HG03342 (cell line): ENCODE measurements at regions not wholly inside any gene's neighbourhood (a gene's known extent, or its start where the extent isn't known, plus 50 kb on each side); places are given as distances from the start of the nearest gene placed in this dataset.
"Not testable (repeated sequence)": the region's sequence is repeated elsewhere in the genome, so short reads cannot be mapped to it uniquely, and the experiment has no call there.

Source experiments
- ATAC-seq: cut with Tn5 transposase; IDR thresholded peaks from one replicate; pipeline ENCODE4 v1.9.1; 2021; ENCODE audit warnings: mild to moderate bottlenecking, moderate library complexity; ENCODE audit not compliant: unreplicated experiment

GRCh38 chr17:72565006-72565405 lies 444.2 kb downstream of the SOX9 start:
- no peak for ATAC-seq

DNA sequence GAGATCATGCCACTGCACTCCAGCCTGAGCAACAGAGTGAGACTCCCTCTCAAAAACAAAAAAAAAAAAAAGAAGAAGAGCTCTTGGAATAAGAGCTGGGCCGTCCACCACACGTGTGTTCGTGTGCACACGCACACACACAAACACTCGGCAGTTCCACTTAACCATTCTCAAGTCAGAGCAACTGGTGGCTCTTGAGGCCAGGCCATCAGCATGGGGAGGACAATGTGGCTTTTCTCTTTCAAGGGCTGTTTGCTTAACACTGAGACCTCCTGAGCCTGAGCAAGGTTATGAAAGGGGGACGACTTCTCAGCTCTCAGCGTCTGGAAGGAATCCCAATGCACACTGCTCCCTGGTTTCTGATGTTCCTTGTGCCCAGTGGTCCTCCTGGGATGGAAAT lies 444.9 kb downstream of the SOX9 start:
- no peak for ATAC-seq

DNA sequence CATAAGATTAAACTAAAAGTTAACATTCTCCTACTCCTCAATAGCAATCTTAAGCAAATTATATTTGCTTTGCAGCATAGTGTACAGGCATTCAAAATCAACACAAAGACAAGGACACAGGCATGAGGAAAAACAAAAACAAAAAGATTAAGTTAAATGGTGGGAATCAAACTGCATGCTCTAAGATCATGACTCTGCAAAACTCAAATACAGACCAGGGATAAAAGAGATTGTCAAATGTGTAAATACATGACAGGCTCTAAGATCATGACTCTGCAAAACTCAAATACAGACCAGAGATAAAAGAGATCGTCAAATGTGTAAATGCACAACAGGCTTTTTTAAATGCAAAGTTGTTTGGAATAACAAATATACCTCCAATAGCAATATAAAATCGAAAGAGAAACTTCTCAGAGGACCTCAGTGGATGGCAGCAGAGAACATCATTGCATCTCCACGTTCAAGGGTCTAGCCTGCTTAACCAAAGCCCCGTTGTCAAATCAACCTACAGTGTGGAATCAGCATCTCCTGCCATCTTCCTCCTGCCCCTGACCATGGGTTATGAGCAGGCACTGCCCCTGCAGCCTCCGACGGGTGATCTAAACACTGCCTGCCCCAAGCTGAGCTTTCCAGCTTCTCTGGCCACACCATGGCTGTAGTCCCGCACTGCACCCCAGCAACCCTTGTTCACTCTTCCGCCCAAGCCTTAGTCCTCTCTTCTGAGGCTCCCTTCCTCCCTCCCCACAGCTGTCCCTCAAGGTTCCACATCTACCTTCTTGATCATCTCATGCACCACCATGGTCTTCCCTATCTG lies 446.1 kb downstream of the SOX9 start:
- no peak for ATAC-seq

DNA sequence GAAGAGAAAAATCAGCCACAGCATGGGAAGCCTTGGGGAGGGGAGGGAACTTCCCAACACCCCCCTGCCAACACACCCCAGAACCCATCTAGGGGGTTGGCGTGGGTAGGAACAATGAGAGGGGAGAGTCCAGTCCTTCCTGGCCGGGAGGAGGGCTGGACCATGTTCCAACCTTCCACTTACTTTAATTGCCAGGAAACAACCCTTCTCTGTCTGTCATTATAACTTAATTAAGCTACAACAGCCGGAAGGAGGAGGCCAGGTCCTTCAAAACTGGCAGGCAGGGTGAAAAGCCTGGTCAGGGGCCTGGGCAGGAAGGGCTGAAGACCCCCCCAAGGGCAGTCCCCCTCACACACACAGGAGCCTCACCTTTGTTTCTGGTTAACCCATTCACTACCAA lies 447.0 kb downstream of the SOX9 start:
- no peak for ATAC-seq

DNA sequence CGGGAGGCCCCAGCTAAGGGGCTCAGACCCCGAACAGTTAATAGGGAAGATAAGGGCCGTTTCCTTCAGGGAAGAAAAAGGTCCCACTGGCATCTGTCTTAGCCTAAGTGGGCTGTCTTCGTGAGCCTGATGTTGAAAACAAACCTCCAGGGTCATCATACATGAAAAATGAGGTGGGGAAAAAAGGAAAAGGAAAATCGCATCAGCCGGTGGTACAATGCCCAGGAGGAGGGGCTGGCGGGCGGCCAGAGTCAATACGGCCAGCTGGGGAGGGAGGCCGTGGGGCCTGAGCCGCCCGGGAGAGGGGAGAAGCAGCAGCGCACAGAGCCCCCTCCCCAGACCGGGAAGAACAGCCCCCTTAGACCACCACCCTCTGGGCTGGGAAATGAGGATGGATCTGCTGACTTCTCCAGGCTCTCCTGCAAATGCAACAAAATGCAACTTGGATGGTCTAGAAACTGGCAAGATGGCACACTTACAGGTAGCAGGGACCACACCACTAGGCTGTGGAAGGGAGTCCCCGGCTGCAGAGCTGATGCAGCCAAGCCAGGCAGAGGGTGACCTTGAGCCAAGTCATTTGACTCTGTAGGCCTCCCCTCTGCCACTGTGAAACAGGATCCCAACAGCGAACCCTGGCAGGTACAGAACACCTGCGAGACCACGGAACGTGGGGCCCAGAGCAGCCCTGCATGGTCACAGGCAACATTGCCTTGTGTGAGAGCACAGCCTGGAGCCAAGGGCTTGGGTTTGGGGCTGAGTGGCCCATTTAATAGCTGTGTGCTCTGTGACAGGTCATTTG lies 448.5 kb downstream of the SOX9 start:
- ATAC-seq: no peak

- ATAC-seq: no peak
These were observed 451.1 kb downstream of the SOX9 start for GRCh38 chr17:72571813-72572396.

GRCh38 chr17:72572604-72573491 lies 452.0 kb downstream of the SOX9 start:
- ATAC-seq: no peak

GRCh38 chr17:72573492-72573801 lies 452.6 kb downstream of the SOX9 start:
- ATAC-seq: not testable (repeated sequence)

DNA sequence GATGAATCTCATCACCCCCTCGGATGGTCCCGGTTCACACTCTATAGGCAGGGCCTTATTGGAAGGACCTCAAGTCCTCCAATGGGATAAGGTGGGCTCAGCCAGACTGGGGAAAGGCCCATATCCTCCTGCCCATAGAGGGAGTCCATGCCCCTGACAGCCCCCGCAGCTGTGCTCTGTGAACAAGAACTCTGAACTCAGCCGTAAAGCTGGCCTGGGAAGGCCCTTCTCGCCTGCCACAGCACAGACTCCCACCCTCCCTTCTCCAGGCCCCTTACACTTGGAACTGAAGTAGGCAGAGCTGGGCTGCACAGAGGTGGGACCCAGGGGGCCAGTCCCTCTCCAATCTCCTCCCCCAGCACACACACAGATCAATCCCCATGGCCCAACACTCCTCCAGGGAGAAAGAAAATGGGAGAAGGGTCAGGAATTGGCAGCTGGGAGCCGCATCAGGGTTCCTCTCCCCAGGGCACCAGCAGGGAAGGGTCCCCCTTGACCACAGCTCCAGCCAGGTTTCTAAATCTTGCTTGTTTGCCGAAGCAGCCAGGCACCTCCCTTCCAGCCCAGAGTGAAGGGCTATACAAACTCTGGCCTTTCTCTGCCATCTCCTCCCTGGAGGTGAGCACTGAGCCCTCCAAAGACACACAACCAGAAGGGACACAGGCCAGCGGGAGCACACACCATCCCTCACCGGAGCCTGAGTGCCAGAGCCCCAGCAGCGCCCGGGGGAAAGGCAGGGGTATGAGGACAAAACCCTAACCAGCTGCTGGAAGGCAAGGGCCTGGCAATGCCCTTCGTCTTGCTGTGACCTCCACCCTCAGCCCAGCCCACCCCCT lies 454.1 kb downstream of the SOX9 start:
- ATAC-seq: no peak

- no peak for ATAC-seq
These were observed 454.9 kb downstream of the SOX9 start for GRCh38 chr17:72575542-72576233.

- no peak for ATAC-seq
These were observed 455.5 kb downstream of the SOX9 start for GRCh38 chr17:72576289-72576759.

DNA sequence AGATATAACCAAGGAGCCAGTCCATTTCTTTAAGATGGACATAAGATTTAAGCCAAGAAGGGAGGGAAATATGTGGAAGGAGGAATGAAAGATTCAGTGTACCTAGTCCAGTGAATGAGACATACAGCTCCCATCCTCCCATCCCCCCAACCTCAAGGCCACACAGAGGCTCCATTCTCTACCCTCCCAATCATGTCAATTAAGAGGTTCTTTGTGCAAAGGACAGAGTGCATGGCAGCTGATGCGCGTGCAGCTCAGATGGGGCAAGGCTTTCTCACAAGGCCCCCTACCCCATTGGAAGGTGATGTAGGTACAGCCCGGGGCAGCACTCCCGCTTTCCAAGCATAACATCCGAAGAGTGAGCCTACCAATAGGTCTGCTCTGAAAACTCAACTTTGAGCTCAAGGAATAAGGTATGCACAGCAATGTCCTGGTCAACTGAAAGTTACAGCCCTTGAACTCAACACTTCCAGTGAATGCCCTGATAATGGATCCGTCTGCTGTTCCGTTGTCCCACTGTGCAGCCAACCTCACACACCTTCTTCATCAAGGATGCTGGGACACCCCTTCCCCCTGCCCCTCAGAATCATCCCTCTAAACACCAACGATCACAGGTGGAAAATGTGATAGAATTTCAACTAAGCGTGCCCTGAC lies 458.1 kb downstream of the SOX9 start:
- no peak for ATAC-seq

GRCh38 chr17:72579990-72580320 lies 459.1 kb downstream of the SOX9 start:
- no peak for ATAC-seq

DNA sequence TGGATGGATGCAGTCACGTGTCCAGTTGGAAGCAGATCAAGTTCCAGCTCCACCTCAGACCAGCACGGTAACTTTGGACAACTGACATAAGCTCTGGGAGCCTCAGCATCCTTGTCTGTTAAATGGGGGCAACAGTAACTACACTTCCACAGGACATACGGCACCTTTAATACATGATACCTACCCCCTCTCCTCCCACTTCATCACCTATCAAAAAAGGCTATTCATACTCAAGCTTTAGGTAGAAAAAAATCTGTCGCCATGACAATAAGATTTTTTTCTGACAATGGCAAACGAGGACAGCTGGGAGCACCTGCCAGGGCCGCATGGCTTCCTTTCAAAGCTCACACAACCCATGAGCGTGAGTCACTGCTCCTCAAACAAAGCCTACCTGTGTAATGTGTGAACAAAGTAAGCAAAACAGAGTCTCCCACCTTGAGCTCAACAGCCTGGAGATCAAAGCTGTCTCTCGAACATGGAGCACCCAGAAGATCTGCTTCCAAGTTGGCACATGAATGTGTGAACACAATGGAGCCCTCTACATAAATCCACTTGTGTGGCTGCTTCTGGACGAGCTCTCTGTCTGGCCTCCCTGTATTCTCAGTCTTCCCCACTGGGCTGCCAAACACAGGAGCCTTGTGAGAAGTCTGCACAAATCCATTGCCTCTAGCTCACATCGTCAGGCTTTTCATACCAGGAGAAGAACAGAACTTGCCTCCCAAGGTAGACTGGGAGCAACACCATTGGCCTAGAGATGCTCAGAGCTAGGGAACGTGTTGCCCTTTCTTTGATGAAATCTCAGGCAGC lies 459.7 kb downstream of the SOX9 start:
- no peak for ATAC-seq

- no peak for ATAC-seq
These were observed 466.3 kb downstream of the SOX9 start for GRCh38 chr17:72587156-72587555.

DNA sequence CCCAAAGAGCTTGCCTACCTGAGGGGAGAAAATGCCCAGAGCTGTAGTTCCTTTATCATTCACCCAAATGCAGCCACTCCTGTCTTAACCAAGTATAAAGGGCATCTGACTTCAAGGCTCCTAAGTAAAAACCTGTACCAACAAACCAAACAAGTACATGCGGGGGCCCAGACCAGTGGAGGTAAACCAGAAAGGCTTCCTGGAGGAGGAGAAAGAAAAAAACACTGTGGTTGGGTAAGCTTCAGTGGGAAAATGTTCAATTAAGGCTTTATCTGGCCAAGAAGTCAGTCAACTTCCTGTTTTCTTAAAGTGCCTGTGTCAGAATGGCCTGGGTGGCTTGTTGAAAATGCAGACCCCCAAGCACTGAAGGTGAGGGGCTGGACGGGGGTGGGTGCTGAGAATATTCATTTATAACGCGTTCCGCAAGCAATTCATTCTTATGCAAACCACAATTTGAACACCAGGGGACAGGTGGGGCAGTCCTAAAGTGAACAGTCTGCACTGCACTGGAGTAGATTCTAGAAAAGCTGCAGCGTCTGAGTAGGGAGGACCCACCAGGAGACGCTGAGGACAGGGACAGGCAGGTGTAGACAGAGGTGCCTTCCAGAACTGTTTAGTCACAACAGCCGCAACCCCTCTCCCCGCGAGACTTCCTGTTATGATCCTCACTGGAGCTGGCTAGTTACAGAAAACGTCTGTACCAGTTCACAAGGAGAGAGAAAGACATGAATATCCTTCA lies 467.1 kb downstream of the SOX9 start:
- no peak for ATAC-seq

DNA sequence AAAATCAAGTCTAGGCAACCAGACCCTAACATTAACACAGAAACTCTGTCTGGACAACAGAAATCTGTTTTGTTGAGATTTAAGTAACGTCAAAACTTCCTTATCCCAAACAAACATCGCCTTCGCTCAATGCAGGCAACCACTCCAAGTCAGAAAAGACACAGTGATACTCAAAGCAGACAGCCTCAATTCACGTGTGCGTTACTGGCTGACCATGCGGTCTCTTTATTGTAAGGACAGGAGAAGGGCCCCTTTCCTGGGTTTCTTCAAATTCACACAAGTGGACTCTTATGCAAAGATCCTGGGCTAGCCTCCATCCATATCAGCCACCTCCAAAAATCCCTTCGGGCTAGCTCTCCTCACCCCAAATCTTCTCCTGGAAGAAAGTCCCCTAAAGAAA lies 467.7 kb downstream of the SOX9 start:
- no peak for ATAC-seq

GRCh38 chr17:72588961-72589360 lies 468.1 kb downstream of the SOX9 start:
- ATAC-seq: no peak
